GM21381 (cell line): ENCODE measurements at regions not wholly inside any gene's neighbourhood (a gene's known extent, or its start where the extent isn't known, plus 50 kb on each side); places are given as distances from the start of the nearest gene placed in this dataset.

ENCODE experiments used
- ATAC-seq: cut with Tn5 transposase; IDR thresholded peaks from one replicate; pipeline ENCODE4 v1.9.1; 2021; ENCODE audit warnings: mild to moderate bottlenecking, moderate library complexity; ENCODE audit not compliant: unreplicated experiment

GRCh38 chr5:7330256-7330655 is 65.7 kb upstream of the ADCY2 start:
- ATAC-seq, result no peak

GRCh38 chr5:7331131-7331530 is 64.8 kb upstream of the ADCY2 start:
- no peak for ATAC-seq
